Liver (tissue), 7 donors: ENCODE measurements at regions not wholly inside any gene's neighbourhood (a gene's known extent, or its start where the extent isn't known, plus 50 kb on each side); places are given as distances from the start of the nearest gene placed in this dataset.
"Not testable (repeated sequence)": the region's sequence is repeated elsewhere in the genome, so short reads cannot be mapped to it uniquely, and the experiment has no call there.

Source experiments
- DNase-seq: peaks from one replicate; pipeline ENCODE4 v3.0.0-alpha.2; 2017; ENCODE audit warnings: low spot score
- H3K27ac ChIP-seq, 2 donors: one replicate each; pipeline ENCODE4 v1.7.0; 2013; ENCODE audit warnings: inconsistent platforms in 2 of 2, low read length in 2 of 2, control low read depth in 1 of 2, low read depth in 1 of 2, mild to moderate bottlenecking in 1 of 2
- H3K27me3 ChIP-seq, 4 donors: one replicate each; pipeline versions ENCODE4 v1.6.1 to v1.7.0; 2013; ENCODE audit warnings: low read length in 3 of 4, inconsistent platforms in 1 of 4, mild to moderate bottlenecking in 1 of 4, moderate library complexity in 1 of 4; ENCODE audit not compliant: control insufficient read depth in 4 of 4, insufficient read depth in 4 of 4
- H3K36me3 ChIP-seq, 4 donors: one replicate each; pipeline versions ENCODE4 v1.6.1 to v1.7.0; 2013; ENCODE audit warnings: low read length in 3 of 4, mild to moderate bottlenecking in 3 of 4, low read depth in 1 of 4, moderate library complexity in 1 of 4; ENCODE audit not compliant: control insufficient read depth in 4 of 4, insufficient read depth in 3 of 4
- H3K4me1 ChIP-seq, 4 donors: one replicate each; pipeline versions ENCODE4 v1.6.1 to v1.7.0; 2013; ENCODE audit warnings: low read length in 3 of 4, mild to moderate bottlenecking in 3 of 4, moderate library complexity in 1 of 4; ENCODE audit not compliant: control insufficient read depth in 4 of 4, insufficient read depth in 4 of 4
- H3K4me3 ChIP-seq, 3 donors: one replicate each; pipeline versions ENCODE4 v1.6.1 to v1.7.0; 2013; ENCODE audit warnings: low read length in 3 of 3, control low read depth in 1 of 3, low read depth in 1 of 3, mild to moderate bottlenecking in 1 of 3
- H3K9ac ChIP-seq, 2 donors: one replicate each; pipeline ENCODE4 v1.7.0; 2013; ENCODE audit warnings: low read length in 2 of 2, mild to moderate bottlenecking in 2 of 2, moderate library complexity in 2 of 2, control low read depth in 1 of 2, low read depth in 1 of 2
- H3K9me3 ChIP-seq, 4 donors: one replicate each; pipeline versions ENCODE4 v1.6.1 to v1.7.0; 2013; ENCODE audit warnings: low read length in 3 of 4; ENCODE audit not compliant: control insufficient read depth in 4 of 4
- EGR1 ChIP-seq, 2 donors: IDR thresholded peaks; 2 replicates each; pipeline ENCODE4 v1.6.1; 2016 to 2018; ENCODE audit warnings: antibody characterized with exemption in 2 of 2, low read depth in 2 of 2
- FOXA2 ChIP-seq: IDR thresholded peaks from 2 replicates; pipeline ENCODE4 v1.6.1; 2016; ENCODE audit warnings: antibody characterized with exemption
- GABPA ChIP-seq, 2 donors: IDR thresholded peaks in 1 of 2; conservative IDR thresholded peaks in 1 of 2; 2 replicates each; pipeline ENCODE4 v1.6.1; 2016; ENCODE audit warnings: antibody characterized with exemption in 2 of 2, mild to moderate bottlenecking in 1 of 2, moderate library complexity in 1 of 2
- HNF4G ChIP-seq: IDR thresholded peaks from 2 replicates; pipeline ENCODE4 v1.6.1; 2016; ENCODE audit warnings: antibody characterized with exemption
- JUND ChIP-seq, 2 donors: IDR thresholded peaks; 2 replicates each; pipeline ENCODE4 v1.6.1; 2016; ENCODE audit warnings: antibody characterized with exemption in 2 of 2
- NR2F2 ChIP-seq: IDR thresholded peaks from 2 replicates; pipeline ENCODE4 v1.6.1; 2016; ENCODE audit warnings: antibody characterized with exemption
- RAD21 ChIP-seq, 2 donors: IDR thresholded peaks; 2 replicates each; pipeline ENCODE4 v1.6.1; 2016; ENCODE audit warnings: antibody characterized with exemption in 2 of 2, mild to moderate bottlenecking in 2 of 2
- SP1 ChIP-seq: IDR thresholded peaks from 2 replicates; pipeline ENCODE4 v1.6.1; 2018; ENCODE audit warnings: antibody characterized with exemption, mild to moderate bottlenecking
- YY1 ChIP-seq: IDR thresholded peaks from 2 replicates; pipeline ENCODE4 v1.6.1; 2016; ENCODE audit warnings: antibody characterized with exemption, mild to moderate bottlenecking
- WGBS: extraction: QIAGEN DNeasy Blood & Tissue Kit; methylation state at CpG from one replicate; pipeline ENCODE4 v1.1.7; 2013; 5-methylcytosine and 5-hydroxymethylcytosine counted together
- TF ChIP-seq, protein P1 (sequence below): IDR thresholded peaks from 2 replicates; pipeline ENCODE4 v1.6.1; 2016; ENCODE audit warnings: antibody characterized with exemption
- donor health status: healthy.
- donor health status: healthy.
- donor health status: healthy.
- donor health status: healthy.

DNA sequence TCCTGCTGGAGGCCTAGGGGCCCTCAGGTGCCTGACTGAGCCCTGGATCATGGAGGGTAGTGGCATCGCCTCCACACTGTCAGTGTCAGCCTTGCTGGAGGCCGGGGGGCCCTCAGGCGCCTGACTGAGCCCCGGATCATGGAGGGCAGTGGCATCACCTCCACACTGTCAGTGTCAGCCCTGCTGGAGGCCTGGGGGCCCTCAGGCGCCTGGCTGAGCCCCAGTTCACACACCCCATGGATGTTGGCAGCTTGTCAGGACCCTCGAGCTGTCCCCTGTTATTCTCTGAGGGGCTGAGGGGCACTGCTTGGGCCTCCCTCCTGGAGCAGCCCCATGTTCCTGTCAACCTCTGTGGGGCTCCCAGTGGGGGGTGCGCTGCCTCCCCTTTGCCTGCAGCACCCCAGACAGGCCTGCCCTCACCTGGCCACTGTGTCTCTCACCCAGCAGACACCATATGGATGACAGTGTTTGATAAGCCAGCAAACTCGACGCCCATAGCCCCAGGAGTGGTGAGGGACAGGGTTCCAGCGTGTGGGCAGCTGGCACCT, 197.6 kb downstream of the LIPI start:
- Histone ChIP-seq H3K4me1 (no peaks in the 10 kb centered on the region), H3K9me3 (no peaks in the 10 kb centered on the region), H3K27ac (no peak overlapping the region), H3K27me3 (no peaks in the 10 kb centered on the region), H3K4me3 (no peak overlapping the region), H3K36me3 (no peaks in the 10 kb centered on the region), H3K9ac (no peak overlapping the region)
- TF ChIP-seq NR2F2 (no peak), FOXA2 (no peak)
- WGBS: 69% methylated on average over 10 of the region's 10 CpGs
- no peak for DNase-seq

DNA sequence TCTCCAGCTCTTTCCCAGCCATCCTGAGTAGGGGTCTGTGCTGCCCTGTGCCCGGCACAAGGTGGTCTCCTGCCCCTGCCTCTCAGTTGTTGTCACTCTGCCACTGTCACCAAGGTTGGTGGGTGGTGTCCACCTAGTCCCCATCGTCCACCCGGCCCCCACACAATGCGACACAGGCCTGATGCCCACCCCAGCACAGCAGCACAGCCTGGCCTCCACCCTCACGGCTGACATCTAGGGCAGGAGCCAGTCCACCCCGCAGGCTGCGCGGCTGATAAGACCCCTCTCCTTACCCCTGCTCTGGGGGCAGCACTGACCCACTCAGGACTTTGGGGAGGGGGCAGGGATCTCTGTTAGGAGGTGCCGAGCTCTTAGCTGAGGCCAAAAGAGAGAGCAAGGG, 198.3 kb downstream of the LIPI start:
- no peaks in the 10 kb centered on the region for H3K27me3 ChIP-seq
- no peak overlapping the region for H3K27ac ChIP-seq
- H3K4me1 ChIP-seq: no peaks in the 10 kb centered on the region
- H3K36me3 ChIP-seq: no peaks in the 10 kb centered on the region
- 91% methylated on average over 9 of the region's 9 CpGs for WGBS
- no peak overlapping the region for H3K4me3 ChIP-seq
- no peaks in the 10 kb centered on the region for H3K9me3 ChIP-seq
- DNase-seq: no peak
- no peak overlapping the region for H3K9ac ChIP-seq
- TF ChIP-seq HNF4G: no peak
- TF ChIP-seq YY1: no peak
- TF ChIP-seq, protein P1, sequence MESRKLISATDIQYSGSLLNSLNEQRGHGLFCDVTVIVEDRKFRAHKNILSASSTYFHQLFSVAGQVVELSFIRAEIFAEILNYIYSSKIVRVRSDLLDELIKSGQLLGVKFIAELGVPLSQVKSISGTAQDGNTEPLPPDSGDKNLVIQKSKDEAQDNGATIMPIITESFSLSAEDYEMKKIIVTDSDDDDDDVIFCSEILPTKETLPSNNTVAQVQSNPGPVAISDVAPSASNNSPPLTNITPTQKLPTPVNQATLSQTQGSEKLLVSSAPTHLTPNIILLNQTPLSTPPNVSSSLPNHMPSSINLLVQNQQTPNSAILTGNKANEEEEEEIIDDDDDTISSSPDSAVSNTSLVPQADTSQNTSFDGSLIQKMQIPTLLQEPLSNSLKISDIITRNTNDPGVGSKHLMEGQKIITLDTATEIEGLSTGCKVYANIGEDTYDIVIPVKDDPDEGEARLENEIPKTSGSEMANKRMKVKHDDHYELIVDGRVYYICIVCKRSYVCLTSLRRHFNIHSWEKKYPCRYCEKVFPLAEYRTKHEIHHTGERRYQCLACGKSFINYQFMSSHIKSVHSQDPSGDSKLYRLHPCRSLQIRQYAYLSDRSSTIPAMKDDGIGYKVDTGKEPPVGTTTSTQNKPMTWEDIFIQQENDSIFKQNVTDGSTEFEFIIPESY: no peak
- no peak for TF ChIP-seq EGR1 (IDR thresholded peaks at IDR 0.05; ENCODE audit: low read depth in 2 of 2)
- TF ChIP-seq JUND (IDR thresholded peaks at IDR 0.05): no peak
- no peak for TF ChIP-seq SP1
- TF ChIP-seq RAD21 (IDR thresholded peaks at IDR 0.05): no peak
- no peak for TF ChIP-seq GABPA (IDR thresholded peaks at IDR 0.05 in 1 of 2, conservative IDR thresholded peaks at IDR 0.05 in 1 of 2)

DNA sequence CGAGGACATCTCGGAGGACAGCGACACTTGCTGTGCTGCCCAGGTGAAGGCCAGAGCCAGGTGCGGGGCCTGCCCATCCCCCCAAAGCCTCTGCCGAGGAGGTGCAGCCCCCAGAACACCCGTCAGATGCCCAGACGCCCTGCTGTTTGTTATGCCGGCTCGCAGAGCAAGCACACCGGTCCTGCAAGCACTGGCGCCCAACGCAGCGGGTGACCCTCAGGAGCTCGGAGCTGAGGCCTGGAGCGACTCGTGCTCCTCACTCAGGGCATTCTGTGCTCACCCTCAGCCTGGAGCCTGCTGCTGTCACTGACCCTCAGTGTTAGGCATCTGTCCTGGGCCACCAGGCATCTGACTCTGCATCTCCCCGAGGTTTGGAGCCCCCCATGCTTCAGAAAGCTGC, 199.0 kb downstream of the LIPI start:
- 85% methylated on average over 17 of the region's 17 CpGs for WGBS
- H3K9ac ChIP-seq, DNase-seq, H3K4me3 ChIP-seq, H3K27me3 ChIP-seq, H3K4me1 ChIP-seq, H3K36me3 ChIP-seq, H3K9me3 ChIP-seq, H3K27ac ChIP-seq: not testable (repeated sequence)

DNA sequence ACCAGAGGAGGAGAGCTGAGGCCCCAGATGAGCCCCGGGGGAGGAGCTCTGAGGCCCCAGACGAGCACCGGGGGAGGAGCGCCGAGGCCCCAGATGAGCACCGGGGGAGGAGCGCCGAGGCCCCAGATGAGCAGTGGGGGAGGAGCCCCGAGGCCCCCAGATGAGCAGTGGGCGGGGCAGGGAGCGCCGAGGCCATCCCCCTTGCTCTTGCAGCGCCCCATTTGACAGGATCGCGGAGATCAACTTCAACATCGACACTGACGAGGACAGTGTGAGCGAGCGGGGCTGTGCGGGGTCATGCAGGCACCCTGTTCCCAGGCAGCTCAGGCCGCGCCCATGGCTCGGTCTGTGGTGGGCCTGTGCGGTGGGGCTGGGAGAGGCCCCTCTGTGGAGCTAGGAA, 199.6 kb downstream of the LIPI start:
- not testable (repeated sequence) for H3K27me3 ChIP-seq, DNase-seq, H3K4me3 ChIP-seq, H3K27ac ChIP-seq, H3K4me1 ChIP-seq, H3K9ac ChIP-seq, H3K36me3 ChIP-seq, H3K9me3 ChIP-seq
- WGBS: 91% methylated on average over 24 of the region's 24 CpGs
